ENCODE measurements at regions not wholly inside any gene's neighbourhood (a gene's known extent, or its start where the extent isn't known, plus 50 kb on each side); places are given as distances from the start of the nearest gene placed in this dataset.

DNA sequence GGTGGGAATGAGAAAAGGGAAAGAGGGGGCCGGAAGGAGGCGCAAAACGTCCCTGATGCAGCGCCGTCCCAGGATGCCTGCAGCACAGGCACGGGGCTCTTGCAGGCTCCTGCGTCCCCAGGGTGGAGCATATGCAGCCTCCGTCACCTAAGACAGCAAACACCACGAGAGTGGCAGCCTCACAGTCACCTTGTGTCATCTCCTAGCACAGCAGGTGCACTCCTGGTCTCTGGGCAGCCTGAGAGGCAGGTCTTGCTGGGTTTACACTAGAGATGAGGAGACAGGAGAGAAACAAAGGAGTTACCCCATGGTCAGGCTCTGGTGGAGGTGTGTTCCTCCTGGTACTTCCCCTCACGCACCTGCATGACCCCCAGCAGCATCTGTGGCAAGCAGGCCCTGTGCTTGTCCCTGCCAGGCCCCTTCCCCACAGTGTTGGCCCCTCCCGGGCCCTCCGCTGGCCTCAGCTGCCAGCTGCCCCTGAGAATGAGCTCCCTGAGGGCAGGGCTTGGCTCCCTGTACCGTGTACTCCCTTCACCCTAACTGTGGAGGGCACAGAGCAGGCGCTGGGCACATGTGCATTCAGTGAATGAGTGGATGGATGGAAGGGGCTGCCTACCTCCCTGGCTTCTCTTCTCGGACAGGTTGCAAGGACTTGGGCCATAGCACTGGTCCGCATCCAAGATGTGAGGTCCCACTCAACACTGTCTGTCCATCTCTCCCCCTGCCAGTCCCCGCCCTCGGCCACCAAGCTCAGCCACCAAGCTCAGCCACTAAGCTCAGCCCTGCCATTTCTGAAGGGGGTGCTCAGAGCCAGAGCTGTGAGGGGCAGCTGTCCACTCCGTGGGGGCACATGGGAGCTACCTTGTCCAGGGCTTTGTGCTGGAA is 988.6 kb downstream of the BRD1 start (continued):
- TF ChIP-seq, protein P1, sequence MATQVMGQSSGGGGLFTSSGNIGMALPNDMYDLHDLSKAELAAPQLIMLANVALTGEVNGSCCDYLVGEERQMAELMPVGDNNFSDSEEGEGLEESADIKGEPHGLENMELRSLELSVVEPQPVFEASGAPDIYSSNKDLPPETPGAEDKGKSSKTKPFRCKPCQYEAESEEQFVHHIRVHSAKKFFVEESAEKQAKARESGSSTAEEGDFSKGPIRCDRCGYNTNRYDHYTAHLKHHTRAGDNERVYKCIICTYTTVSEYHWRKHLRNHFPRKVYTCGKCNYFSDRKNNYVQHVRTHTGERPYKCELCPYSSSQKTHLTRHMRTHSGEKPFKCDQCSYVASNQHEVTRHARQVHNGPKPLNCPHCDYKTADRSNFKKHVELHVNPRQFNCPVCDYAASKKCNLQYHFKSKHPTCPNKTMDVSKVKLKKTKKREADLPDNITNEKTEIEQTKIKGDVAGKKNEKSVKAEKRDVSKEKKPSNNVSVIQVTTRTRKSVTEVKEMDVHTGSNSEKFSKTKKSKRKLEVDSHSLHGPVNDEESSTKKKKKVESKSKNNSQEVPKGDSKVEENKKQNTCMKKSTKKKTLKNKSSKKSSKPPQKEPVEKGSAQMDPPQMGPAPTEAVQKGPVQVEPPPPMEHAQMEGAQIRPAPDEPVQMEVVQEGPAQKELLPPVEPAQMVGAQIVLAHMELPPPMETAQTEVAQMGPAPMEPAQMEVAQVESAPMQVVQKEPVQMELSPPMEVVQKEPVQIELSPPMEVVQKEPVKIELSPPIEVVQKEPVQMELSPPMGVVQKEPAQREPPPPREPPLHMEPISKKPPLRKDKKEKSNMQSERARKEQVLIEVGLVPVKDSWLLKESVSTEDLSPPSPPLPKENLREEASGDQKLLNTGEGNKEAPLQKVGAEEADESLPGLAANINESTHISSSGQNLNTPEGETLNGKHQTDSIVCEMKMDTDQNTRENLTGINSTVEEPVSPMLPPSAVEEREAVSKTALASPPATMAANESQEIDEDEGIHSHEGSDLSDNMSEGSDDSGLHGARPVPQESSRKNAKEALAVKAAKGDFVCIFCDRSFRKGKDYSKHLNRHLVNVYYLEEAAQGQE (IDR thresholded peaks at IDR 0.05; ENCODE audit: unreplicated experiment): no peak
- no peak for TF ChIP-seq EZH2 (IDR thresholded peaks at IDR 0.05; ENCODE audit: low read depth, unreplicated experiment)
- TF ChIP-seq ZNF331 (CRISPR knock-in tag; IDR thresholded peaks at IDR 0.05; ENCODE audit: low read depth): no peak
- no peak for TF ChIP-seq CREB1 (CRISPR knock-in tag; IDR thresholded peaks at IDR 0.05; ENCODE audit: low read depth)

DNA sequence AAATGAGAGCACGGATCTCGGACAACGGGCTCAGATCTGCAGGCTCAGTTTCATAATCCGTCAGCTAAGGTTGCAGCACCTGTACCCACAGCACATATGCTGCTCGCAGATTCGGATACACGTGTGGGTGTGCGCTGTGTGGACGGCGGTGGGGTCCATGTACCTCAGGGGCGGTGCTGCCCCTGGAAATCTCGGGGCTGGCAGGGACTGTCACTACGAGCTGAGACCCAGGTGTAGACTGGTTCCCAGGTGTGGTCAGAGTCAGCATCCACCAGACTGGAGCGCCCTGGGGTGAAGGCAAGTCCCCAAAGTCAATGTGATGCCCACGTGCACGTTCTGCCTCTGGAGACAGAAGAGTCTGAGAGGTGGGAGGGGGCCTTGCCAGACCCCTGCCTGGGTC is 989.3 kb downstream of the BRD1 start:
- DNase-seq (ENCODE audit: low spot score) (no peak), ATAC-seq (no peak)
- no peaks in the 10 kb centered on the region for H4K20me1 ChIP-seq (replicated peaks; ENCODE audit: insufficient read depth)
- no peaks in the 10 kb centered on the region for H3K36me3 Mint-ChIP-seq (ENCODE audit: low read depth)
- H3K4me1 ChIP-seq (ENCODE audit: insufficient read depth): no peaks in the 10 kb centered on the region
- peaks cover 6% of the 10 kb centered on the region; the same call in 1 of the 2 replicates for H3F3A ChIP-seq (replicated peaks; ENCODE audit: low read depth)
- peaks cover 9% of the 10 kb centered on the region; the same call in 1 of the 2 replicates for H3K36me3 ChIP-seq (ENCODE audit: insufficient read depth)
- H2AFZ ChIP-seq: no peak overlapping the region
- no peaks in the 10 kb centered on the region for H3K9me2 ChIP-seq (ENCODE audit: insufficient read depth)
- no peak overlapping the region for H3K4me3 ChIP-seq
- H3K27ac Mint-ChIP-seq: no peak overlapping the region
- H3K27me3 Mint-ChIP-seq (ENCODE audit: insufficient read depth, low read depth, poor library complexity): peaks cover 22% of the 10 kb centered on the region
- H3K27ac ChIP-seq (ENCODE audit: low read depth): no peak overlapping the region
- no peak overlapping the region for H3K4me2 ChIP-seq
- H3K4me1 Mint-ChIP-seq: peaks cover 4% of the 10 kb centered on the region; the same call in 2 of the 3 replicates
- no peak overlapping the region for H3K4me3 Mint-ChIP-seq
- TF ChIP-seq, protein P1 (IDR thresholded peaks at IDR 0.05; ENCODE audit: unreplicated experiment): no peak
- TF ChIP-seq POLR2AphosphoS5 (IDR thresholded peaks at IDR 0.05; ENCODE audit: low read depth): no peak
- no peak for TF ChIP-seq EZH2 (IDR thresholded peaks at IDR 0.05; ENCODE audit: low read depth, unreplicated experiment)
- TF ChIP-seq, protein P2, sequence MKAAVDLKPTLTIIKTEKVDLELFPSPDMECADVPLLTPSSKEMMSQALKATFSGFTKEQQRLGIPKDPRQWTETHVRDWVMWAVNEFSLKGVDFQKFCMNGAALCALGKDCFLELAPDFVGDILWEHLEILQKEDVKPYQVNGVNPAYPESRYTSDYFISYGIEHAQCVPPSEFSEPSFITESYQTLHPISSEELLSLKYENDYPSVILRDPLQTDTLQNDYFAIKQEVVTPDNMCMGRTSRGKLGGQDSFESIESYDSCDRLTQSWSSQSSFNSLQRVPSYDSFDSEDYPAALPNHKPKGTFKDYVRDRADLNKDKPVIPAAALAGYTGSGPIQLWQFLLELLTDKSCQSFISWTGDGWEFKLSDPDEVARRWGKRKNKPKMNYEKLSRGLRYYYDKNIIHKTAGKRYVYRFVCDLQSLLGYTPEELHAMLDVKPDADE (IDR thresholded peaks at IDR 0.05): no peak
- no peak for TF ChIP-seq NANOG (IDR thresholded peaks at IDR 0.05; ENCODE audit: borderline replicate concordance)
- TF ChIP-seq ZNF114 (CRISPR knock-in tag; IDR thresholded peaks at IDR 0.05): no peak
- TF ChIP-seq EZH2phosphoT487 (IDR thresholded peaks at IDR 0.05; ENCODE audit: unreplicated experiment): no peak
- no peak for TF ChIP-seq CREB1 (CRISPR knock-in tag; IDR thresholded peaks at IDR 0.05; ENCODE audit: low read depth)
- no peak for TF ChIP-seq STAT1 (IDR thresholded peaks at IDR 0.05; ENCODE audit: unreplicated experiment)
- no peaks in the 10 kb centered on the region for H3K27me3 ChIP-seq (ENCODE audit: insufficient read depth)
- H3K9me3 Mint-ChIP-seq: peaks cover 10% of the 10 kb centered on the region
- no peaks in the 10 kb centered on the region for H3K79me2 ChIP-seq (replicated peaks; ENCODE audit: insufficient read depth)

All from GM23338 (cell line).